ENCODE measurements at regions not wholly inside any gene's neighbourhood (a gene's known extent, or its start where the extent isn't known, plus 50 kb on each side); places are given as distances from the start of the nearest gene placed in this dataset.

GRCh38 chr6:126795161-126795560, 323.3 kb upstream of the RSPO3 start:
- no peak overlapping the region for H2AFZ ChIP-seq (ENCODE audit: low read depth)
- H3K4me1 ChIP-seq (ENCODE audit: low read depth, poor library complexity, severe bottlenecking) = no peaks in the 10 kb centered on the region
- no peak overlapping the region for H3K4me3 ChIP-seq (IDR thresholded peaks at IDR 0.05; ENCODE audit: insufficient read depth, low read depth, low read length)
- no peaks in the 10 kb centered on the region for H4K20me1 ChIP-seq (ENCODE audit: insufficient read depth)
- H3K79me2 ChIP-seq (ENCODE audit: insufficient read depth, low read depth) = no peaks in the 10 kb centered on the region
- no peak overlapping the region for H3K27ac ChIP-seq
- no peaks in the 10 kb centered on the region for H3K36me3 ChIP-seq (ENCODE audit: insufficient read depth)
- H3K27me3 ChIP-seq (ENCODE audit: insufficient read depth, low read depth) = no peaks in the 10 kb centered on the region
- TF ChIP-seq CTCF (conservative IDR thresholded peaks at IDR 0.05; ENCODE audit: low read depth, low read length) = no peak
- no peak overlapping the region for H3K4me2 ChIP-seq
- H3K9ac ChIP-seq = no peak overlapping the region

DNA sequence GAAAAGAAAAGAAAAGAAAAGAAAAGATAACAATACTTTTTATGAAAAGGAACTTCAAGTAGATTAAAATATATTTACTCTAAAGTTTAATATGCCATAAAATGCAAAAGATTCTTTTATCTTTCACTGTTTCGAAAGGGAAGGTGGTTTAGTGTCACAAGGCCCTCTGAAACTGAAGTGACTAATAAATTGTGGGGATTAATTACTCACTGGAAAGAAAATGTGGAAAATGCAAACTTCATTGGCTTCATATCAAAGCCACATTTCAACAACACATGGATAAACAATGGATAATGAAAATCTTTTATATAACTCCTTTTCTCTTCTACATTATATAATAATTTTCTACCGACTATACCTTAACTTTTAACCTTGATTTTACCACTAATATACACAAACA, 320.5 kb upstream of the RSPO3 start:
- Histone ChIP-seq H3K27me3 (ENCODE audit: insufficient read depth, low read depth) (no peaks in the 10 kb centered on the region), H3K4me2 (no peak overlapping the region)

GRCh38 chr6:126803769-126804168, 314.7 kb upstream of the RSPO3 start:
- no peak overlapping the region for H3K4me3 ChIP-seq (IDR thresholded peaks at IDR 0.05; ENCODE audit: insufficient read depth, low read depth, low read length)
- no peak for TF ChIP-seq CTCF (conservative IDR thresholded peaks at IDR 0.05; ENCODE audit: low read depth, low read length)
- H4K20me1 ChIP-seq (ENCODE audit: insufficient read depth) = no peaks in the 10 kb centered on the region
- H3K9ac ChIP-seq = no peak overlapping the region
- no peaks in the 10 kb centered on the region for H3K4me1 ChIP-seq (ENCODE audit: low read depth, poor library complexity, severe bottlenecking)
- no peaks in the 10 kb centered on the region for H3K27me3 ChIP-seq (ENCODE audit: insufficient read depth, low read depth)
- no peak overlapping the region for H3K4me2 ChIP-seq
- H3K27ac ChIP-seq = no peak overlapping the region
- no peak overlapping the region for H2AFZ ChIP-seq (ENCODE audit: low read depth)
- no peaks in the 10 kb centered on the region for H3K79me2 ChIP-seq (ENCODE audit: insufficient read depth, low read depth)
- no peaks in the 10 kb centered on the region for H3K36me3 ChIP-seq (ENCODE audit: insufficient read depth)

More for the DNA sequence above, 320.5 kb upstream of the RSPO3 start:
- Histone ChIP-seq H3K27ac (no peak overlapping the region), H4K20me1 (ENCODE audit: insufficient read depth) (no peaks in the 10 kb centered on the region), H3K9ac (no peak overlapping the region), H3K4me3 (IDR thresholded peaks at IDR 0.05; ENCODE audit: insufficient read depth, low read depth, low read length) (no peak overlapping the region), H3K4me1 (ENCODE audit: low read depth, poor library complexity, severe bottlenecking) (no peaks in the 10 kb centered on the region), H3K36me3 (ENCODE audit: insufficient read depth) (no peaks in the 10 kb centered on the region), H3K79me2 (ENCODE audit: insufficient read depth, low read depth) (no peaks in the 10 kb centered on the region), H2AFZ (ENCODE audit: low read depth) (no peak overlapping the region)
- TF ChIP-seq CTCF (conservative IDR thresholded peaks at IDR 0.05; ENCODE audit: low read depth, low read length) = no peak

DNA sequence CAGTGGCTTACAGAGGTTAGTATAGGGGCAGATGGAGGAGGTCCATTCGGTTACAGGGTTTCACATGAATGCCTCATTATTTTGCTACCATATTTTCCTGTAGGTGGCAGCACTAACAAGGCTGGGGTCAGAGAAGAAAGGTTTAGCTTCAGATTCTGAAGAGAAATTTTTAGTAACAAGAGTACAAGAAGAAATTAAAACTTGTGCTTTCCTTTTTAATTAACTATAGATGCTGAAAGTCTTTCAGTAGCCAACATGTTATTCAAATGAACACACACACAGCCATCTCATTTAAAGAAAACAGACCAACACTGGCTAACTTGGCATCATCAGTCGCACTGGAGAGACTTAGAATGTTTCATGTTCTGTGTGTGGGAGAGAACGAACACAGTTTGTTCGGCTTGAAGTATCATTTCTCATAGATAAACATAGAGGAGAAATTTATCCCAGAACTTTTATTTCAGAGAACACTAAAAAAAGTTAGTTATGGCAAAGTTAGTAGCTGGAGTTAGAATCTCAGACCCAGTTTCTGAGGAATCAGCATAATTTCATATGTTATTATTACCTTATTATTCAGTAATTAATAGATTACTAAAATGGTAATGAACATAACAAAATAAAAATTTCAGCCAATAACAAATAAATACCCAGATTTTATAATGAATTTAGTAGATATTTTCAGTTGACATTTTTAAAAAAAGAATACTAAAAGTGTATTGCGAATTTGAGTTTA, 314.0 kb upstream of the RSPO3 start:
- Histone ChIP-seq H4K20me1 (ENCODE audit: insufficient read depth) (no peaks in the 10 kb centered on the region), H3K4me2 (no peak overlapping the region), H3K36me3 (ENCODE audit: insufficient read depth) (no peaks in the 10 kb centered on the region), H3K9ac (no peak overlapping the region), H3K4me3 (IDR thresholded peaks at IDR 0.05; ENCODE audit: insufficient read depth, low read depth, low read length) (no peak overlapping the region), H3K27me3 (ENCODE audit: insufficient read depth, low read depth) (no peaks in the 10 kb centered on the region), H2AFZ (ENCODE audit: low read depth) (no peak overlapping the region), H3K27ac (no peak overlapping the region), H3K79me2 (ENCODE audit: insufficient read depth, low read depth) (no peaks in the 10 kb centered on the region), H3K4me1 (ENCODE audit: low read depth, poor library complexity, severe bottlenecking) (no peaks in the 10 kb centered on the region)
- peak; percentile 53 for TF ChIP-seq CTCF (conservative IDR thresholded peaks at IDR 0.05; ENCODE audit: low read depth, low read length)
